ENCODE measurements at regions not wholly inside any gene's neighbourhood (a gene's known extent, or its start where the extent isn't known, plus 50 kb on each side); places are given as distances from the start of the nearest gene placed in this dataset.
"Not testable (repeated sequence)": the region's sequence is repeated elsewhere in the genome, so short reads cannot be mapped to it uniquely, and the experiment has no call there.

GRCh38 chr6:68527691-68528090 lies 107.4 kb upstream of the ADGRB3 start:
- Histone ChIP-seq H3K9ac (ENCODE audit: low read length) (no peak overlapping the region), H2AFZ (ENCODE audit: low read depth, low read length) (no peak overlapping the region), H3K4me3 (ENCODE audit: low read length) (no peak overlapping the region), H4K20me1 (ENCODE audit: insufficient read depth, low read length) (no peaks in the 10 kb centered on the region), H3K27me3 (ENCODE audit: low read depth, low read length) (no peaks in the 10 kb centered on the region), H3K4me1 (ENCODE audit: low read length) (no peaks in the 10 kb centered on the region), H3K9me3 (ENCODE audit: insufficient read depth, low read length) (no peaks in the 10 kb centered on the region), H3K36me3 (replicated peaks; ENCODE audit: low read depth, low read length) (no peaks in the 10 kb centered on the region), H3K4me2 (ENCODE audit: low read length) (no peak overlapping the region), H3K27ac (ENCODE audit: low read length) (no peak overlapping the region), H3K79me2 (ENCODE audit: low read length) (no peaks in the 10 kb centered on the region)
- TF ChIP-seq EZH2phosphoT487 (IDR thresholded peaks at IDR 0.05; ENCODE audit: low read depth), result no peak
- TF ChIP-seq CTCF (IDR thresholded peaks at IDR 0.05; ENCODE audit: low read depth, low read length), result no peak

DNA sequence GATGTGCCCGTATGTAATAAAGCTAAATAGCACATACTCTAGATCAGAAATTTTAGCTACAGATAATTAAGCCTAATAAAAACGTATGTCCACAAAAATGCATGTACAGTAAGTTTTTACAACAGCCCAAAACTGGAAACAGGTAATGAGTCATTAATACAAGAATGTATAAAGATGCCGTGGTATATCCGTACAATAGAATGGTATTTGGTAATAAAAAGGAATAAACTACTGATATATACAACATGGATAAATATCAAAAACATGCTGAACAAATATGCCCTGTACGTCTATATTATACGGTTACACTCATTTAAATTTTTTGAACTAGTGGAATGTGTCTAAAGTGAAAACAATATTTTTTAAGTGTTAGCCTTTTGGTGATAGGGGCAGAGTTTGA lies 128.2 kb upstream of the ADGRB3 start:
- Histone ChIP-seq H3K36me3 (replicated peaks; ENCODE audit: low read depth, low read length) (no peaks in the 10 kb centered on the region), H3K9ac (ENCODE audit: low read length) (no peak overlapping the region), H3K9me3 (ENCODE audit: insufficient read depth, low read length) (no peaks in the 10 kb centered on the region), H4K20me1 (ENCODE audit: insufficient read depth, low read length) (no peaks in the 10 kb centered on the region), H3K27me3 (ENCODE audit: low read depth, low read length) (no peaks in the 10 kb centered on the region), H2AFZ (ENCODE audit: low read depth, low read length) (no peak overlapping the region), H3K79me2 (ENCODE audit: low read length) (no peaks in the 10 kb centered on the region), H3K4me3 (ENCODE audit: low read length) (no peak overlapping the region), H3K4me1 (ENCODE audit: low read length) (no peaks in the 10 kb centered on the region), H3K27ac (ENCODE audit: low read length) (no peak overlapping the region), H3K4me2 (ENCODE audit: low read length) (no peak overlapping the region)
- no peak for TF ChIP-seq EZH2phosphoT487 (IDR thresholded peaks at IDR 0.05; ENCODE audit: low read depth)
- no peak for TF ChIP-seq CTCF (IDR thresholded peaks at IDR 0.05; ENCODE audit: low read depth, low read length)

GRCh38 chr6:68502946-68503345 lies 132.1 kb upstream of the ADGRB3 start:
- no peak overlapping the region for H3K27ac ChIP-seq (ENCODE audit: low read length)
- H3K4me2 ChIP-seq (ENCODE audit: low read length), result no peak overlapping the region
- H4K20me1 ChIP-seq (ENCODE audit: insufficient read depth, low read length), result no peaks in the 10 kb centered on the region
- H3K27me3 ChIP-seq (ENCODE audit: low read depth, low read length), result no peaks in the 10 kb centered on the region
- TF ChIP-seq CTCF (IDR thresholded peaks at IDR 0.05; ENCODE audit: low read depth, low read length) (no peak), EZH2phosphoT487 (IDR thresholded peaks at IDR 0.05; ENCODE audit: low read depth) (no peak)
- H3K4me3 ChIP-seq (ENCODE audit: low read length), result no peak overlapping the region
- no peaks in the 10 kb centered on the region for H3K36me3 ChIP-seq (replicated peaks; ENCODE audit: low read depth, low read length)
- no peaks in the 10 kb centered on the region for H3K9me3 ChIP-seq (ENCODE audit: insufficient read depth, low read length)
- H3K79me2 ChIP-seq (ENCODE audit: low read length), result no peaks in the 10 kb centered on the region
- H3K9ac ChIP-seq (ENCODE audit: low read length), result no peak overlapping the region
- H2AFZ ChIP-seq (ENCODE audit: low read depth, low read length), result no peak overlapping the region
- no peaks in the 10 kb centered on the region for H3K4me1 ChIP-seq (ENCODE audit: low read length)

DNA sequence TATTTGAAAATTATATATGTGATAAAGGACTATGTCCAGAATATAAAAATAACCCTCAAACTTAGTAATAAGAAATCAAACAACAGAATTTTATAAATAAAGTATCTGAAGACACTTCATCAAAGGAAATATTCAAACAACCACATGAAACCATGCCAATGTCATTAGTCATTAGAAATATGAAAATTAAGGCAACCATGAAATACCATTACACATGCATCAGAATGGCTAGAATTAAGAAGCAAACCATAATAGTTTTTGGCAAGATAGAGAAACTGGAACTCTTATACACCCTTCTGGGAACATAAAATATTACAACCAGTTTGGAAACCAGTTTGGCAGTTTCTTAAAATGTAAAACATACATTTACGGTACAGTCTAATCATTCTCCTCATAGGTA lies 137.2 kb upstream of the ADGRB3 start:
- no peaks in the 10 kb centered on the region for H3K79me2 ChIP-seq (ENCODE audit: low read length)
- no peak overlapping the region for H3K9ac ChIP-seq (ENCODE audit: low read length)
- H3K27ac ChIP-seq (ENCODE audit: low read length), result no peak overlapping the region
- no peak overlapping the region for H3K4me3 ChIP-seq (ENCODE audit: low read length)
- no peak for TF ChIP-seq CTCF (IDR thresholded peaks at IDR 0.05; ENCODE audit: low read depth, low read length)
- no peak for TF ChIP-seq EZH2phosphoT487 (IDR thresholded peaks at IDR 0.05; ENCODE audit: low read depth)
- H4K20me1 ChIP-seq (ENCODE audit: insufficient read depth, low read length), result no peaks in the 10 kb centered on the region
- H3K4me1 ChIP-seq (ENCODE audit: low read length), result no peaks in the 10 kb centered on the region
- H3K36me3 ChIP-seq (replicated peaks; ENCODE audit: low read depth, low read length), result no peaks in the 10 kb centered on the region
- no peak overlapping the region for H3K4me2 ChIP-seq (ENCODE audit: low read length)
- H3K27me3 ChIP-seq (ENCODE audit: low read depth, low read length), result no peaks in the 10 kb centered on the region
- H2AFZ ChIP-seq (ENCODE audit: low read depth, low read length), result no peak overlapping the region
- peaks cover 6% of the 10 kb centered on the region; the same call in 1 of the 2 replicates for H3K9me3 ChIP-seq (ENCODE audit: insufficient read depth, low read length)

DNA sequence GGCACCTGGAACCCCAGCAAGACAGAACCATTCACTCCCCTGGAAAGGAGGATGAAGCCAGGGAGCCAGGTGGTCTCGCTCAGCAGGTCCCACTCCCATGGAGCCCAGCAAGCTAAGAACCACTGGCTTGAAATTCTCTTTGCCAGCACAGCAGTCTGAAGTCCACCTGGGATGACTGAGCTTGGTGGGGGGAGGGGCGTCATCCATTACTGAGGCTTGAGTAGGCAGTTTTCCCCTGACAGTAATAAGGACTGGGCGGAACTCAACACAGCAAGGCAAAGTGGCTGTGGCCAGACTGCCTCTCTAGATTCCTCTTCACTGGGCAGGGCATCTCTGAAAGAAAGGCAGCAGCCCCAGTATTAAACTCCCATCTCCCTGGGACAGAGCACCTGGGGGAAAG lies 140.2 kb upstream of the ADGRB3 start:
- H3K79me2 ChIP-seq (ENCODE audit: low read length); H3K4me2 ChIP-seq (ENCODE audit: low read length); H3K27me3 ChIP-seq (ENCODE audit: low read depth, low read length); H3K9me3 ChIP-seq (ENCODE audit: insufficient read depth, low read length); H3K27ac ChIP-seq (ENCODE audit: low read length); H3K9ac ChIP-seq (ENCODE audit: low read length); H2AFZ ChIP-seq (ENCODE audit: low read depth, low read length); H3K36me3 ChIP-seq (replicated peaks; ENCODE audit: low read depth, low read length); H3K4me1 ChIP-seq (ENCODE audit: low read length); H4K20me1 ChIP-seq (ENCODE audit: insufficient read depth, low read length); H3K4me3 ChIP-seq (ENCODE audit: low read length): not testable (repeated sequence)
